Ovary (tissue), 7 donors: ENCODE measurements at regions not wholly inside any gene's neighbourhood (a gene's known extent, or its start where the extent isn't known, plus 50 kb on each side); places are given as distances from the start of the nearest gene placed in this dataset.

ENCODE experiments used
- DNase-seq, 5 donors: peaks; one replicate each; pipeline ENCODE4 v3.0.0-alpha.2; 2019 to 2020
- H3K27ac ChIP-seq, 2 donors: fragments of 200-600 bp; one replicate each; pipeline versions ENCODE4 v1.5.1 to v1.8.0; 2019 to 2022
- H3K27me3 ChIP-seq: fragments of 200-600 bp; one replicate; pipeline ENCODE4 v1.8.0; 2022
- H3K36me3 ChIP-seq: fragments of 200-600 bp; sonication (generic); one replicate; pipeline ENCODE4 v1.5.1; 2019
- H3K4me1 ChIP-seq: one replicate; pipeline ENCODE4 v1.8.1; 2013; ENCODE audit warnings: mild to moderate bottlenecking, moderate library complexity; ENCODE audit not compliant: insufficient read depth
- H3K4me3 ChIP-seq: fragments of 200-600 bp; sonication (generic); one replicate; pipeline ENCODE4 v1.5.1; 2017
- H3K9me3 ChIP-seq, 2 donors: fragments of 200-600 bp in 1 of 2; sonication (generic) in 1 of 2; one replicate each; pipeline versions ENCODE4 v1.5.1 to v1.8.1; 2013 to 2019; ENCODE audit warnings: mild to moderate bottlenecking in 1 of 2, moderate library complexity in 1 of 2
- CTCF ChIP-seq, 3 donors: fragments of 450-650 bp in 2 of 3; fragments of 200-600 bp in 1 of 3; IDR thresholded peaks; one replicate each; pipeline versions ENCODE4 v1.5.1 to v1.8.0; 2016 to 2022; ENCODE audit warnings: antibody characterized with exemption in 3 of 3, mild to moderate bottlenecking in 1 of 3
- EP300 ChIP-seq: sonication (generic); formaldehyde crosslinking; IDR thresholded peaks from one replicate; pipeline ENCODE4 v1.6.1; 2017; ENCODE audit warnings: antibody characterized with exemption
- POLR2A ChIP-seq: fragments of 450-650 bp; IDR thresholded peaks from one replicate; pipeline ENCODE4 v1.6.1; 2017; ENCODE audit warnings: antibody characterized with exemption, mild to moderate bottlenecking, moderate library complexity
- WGBS, 3 donors: extraction: QIAGEN DNeasy Blood & Tissue Kit in 1 of 3; methylation state at CpG; one replicate each; pipeline versions ENCODE4 v1.1.5 to v1.1.7; 2013 to 2017; 5-methylcytosine and 5-hydroxymethylcytosine counted together
- intact Hi-C, 4 donors: fragments of 100-400 bp; cut with DNase I; formaldehyde crosslinking; loops; one replicate each; pipeline versions ENCODE4 v1.11.0 to v1.15.1; 2022 to 2023
- donor health status: DM: no; HTN: no; CAD: no; lungs with moderate emphysema.
- donor health status: DM: no; HTN: no; CAD: no.
- donor health status: Bipolar disorder and iron deficiency.
- donor health status: DM: no; HTN: no; CAD: no.
- donor health status: DM: yes; HTN: yes; CAD: no.

DNA sequence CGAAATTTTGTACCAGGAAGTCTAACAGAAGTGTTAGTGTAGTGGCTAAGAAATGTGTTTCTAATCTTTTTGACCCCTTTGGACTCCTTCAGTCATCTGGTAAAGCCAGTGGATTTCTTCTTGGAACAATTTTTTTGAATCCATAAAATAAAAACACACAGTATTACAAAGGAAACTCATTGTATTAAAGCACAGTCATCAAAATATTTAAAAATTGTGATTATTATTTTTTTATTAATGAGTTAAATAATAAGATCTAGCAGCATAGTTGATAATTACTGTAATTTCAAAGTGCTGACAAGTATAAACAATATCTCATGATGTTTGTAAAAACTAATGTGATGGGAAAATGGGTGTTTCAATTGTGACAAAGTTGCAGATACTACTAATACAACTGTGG lies 72.2 kb upstream of the LRRC3B start:
- no peak overlapping the region for H3K27ac ChIP-seq
- H3K9me3 ChIP-seq, result no peaks in the 10 kb centered on the region
- no peak for TF ChIP-seq POLR2A
- no peak for TF ChIP-seq CTCF (IDR thresholded peaks at IDR 0.05)
- no peak for TF ChIP-seq EP300
- DNase-seq, result no peak
- intact Hi-C loops, result no loop called here
- 80 to 86% (median 86%) methylated on average over 1 of the region's 1 CpG for WGBS, 3 donors
- H3K4me1 ChIP-seq, result no peaks in the 10 kb centered on the region
- H3K36me3 ChIP-seq, result no peaks in the 10 kb centered on the region
- H3K4me3 ChIP-seq, result no peak overlapping the region
- no peaks in the 10 kb centered on the region for H3K27me3 ChIP-seq

- intact Hi-C loops, result no loop called here
- Histone ChIP-seq H3K4me3 (no peak overlapping the region), H3K4me1 (no peaks in the 10 kb centered on the region), H3K27ac (no peak overlapping the region), H3K27me3 (no peaks in the 10 kb centered on the region), H3K36me3 (no peaks in the 10 kb centered on the region), H3K9me3 (no peaks in the 10 kb centered on the region)
- TF ChIP-seq CTCF (IDR thresholded peaks at IDR 0.05), result no peak
- no peak for TF ChIP-seq POLR2A
- no peak for TF ChIP-seq EP300
- 58 to 80% (median 75%) methylated on average over 6 of the region's 6 CpGs for WGBS, 3 donors
- no peak for DNase-seq
These were observed 65.9 kb upstream of the LRRC3B start for GRCh38 chr3:26556637-26557036.

DNA sequence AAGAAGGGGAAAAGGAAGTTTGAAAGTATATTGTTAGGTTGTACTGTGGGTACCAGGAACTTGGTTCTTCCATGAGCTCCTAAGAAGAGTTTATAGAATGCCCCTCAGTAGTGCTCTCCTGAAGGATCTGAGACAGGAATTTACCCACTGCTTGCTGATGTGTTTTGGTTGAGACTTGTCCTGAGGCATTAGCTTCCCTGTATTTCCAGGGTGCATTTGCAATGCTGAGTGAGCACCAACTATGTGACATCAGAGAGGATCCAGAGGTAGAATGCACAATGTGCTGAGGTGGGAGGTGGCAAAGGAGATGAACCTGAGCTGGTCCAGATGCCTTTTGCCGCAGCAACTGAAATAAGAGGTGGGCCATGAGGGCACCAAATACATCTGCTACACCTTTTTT lies 64.3 kb upstream of the LRRC3B start:
- no peaks in the 10 kb centered on the region for H3K9me3 ChIP-seq
- TF ChIP-seq EP300, result no peak
- TF ChIP-seq POLR2A, result no peak
- no peak for TF ChIP-seq CTCF (IDR thresholded peaks at IDR 0.05)
- no peak overlapping the region for H3K4me3 ChIP-seq
- H3K27ac ChIP-seq, result no peak overlapping the region
- H3K4me1 ChIP-seq, result no peaks in the 10 kb centered on the region
- intact Hi-C loops, result no loop called here
- no peak for DNase-seq
- 83 to 89% (median 85%) methylated on average over 1 of the region's 1 CpG for WGBS, 3 donors
- no peaks in the 10 kb centered on the region for H3K36me3 ChIP-seq
- no peaks in the 10 kb centered on the region for H3K27me3 ChIP-seq

DNA sequence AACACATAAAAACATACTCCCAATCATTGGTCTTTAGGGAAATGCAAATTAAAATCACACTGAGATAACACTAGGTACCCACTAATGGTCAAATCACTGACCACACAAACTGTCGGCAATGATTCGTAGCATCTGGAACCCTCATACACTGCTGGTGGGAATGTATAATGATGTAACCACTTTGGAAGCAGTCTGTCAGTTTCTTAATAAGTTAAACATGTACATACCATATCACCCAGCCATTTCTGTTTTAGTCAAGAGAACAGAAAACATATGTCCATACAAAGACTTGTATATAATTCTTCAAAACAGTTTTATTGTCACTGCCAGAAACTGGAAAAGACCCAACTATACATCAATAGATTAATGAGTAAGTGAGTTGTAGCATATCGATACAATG lies 63.3 kb upstream of the LRRC3B start:
- H3K9me3 ChIP-seq, result no peaks in the 10 kb centered on the region
- TF ChIP-seq EP300, result no peak
- TF ChIP-seq CTCF (IDR thresholded peaks at IDR 0.05), result no peak
- TF ChIP-seq POLR2A, result no peak
- H3K27ac ChIP-seq, result no peak overlapping the region
- no peak for DNase-seq
- no peaks in the 10 kb centered on the region for H3K4me1 ChIP-seq
- H3K36me3 ChIP-seq, result no peaks in the 10 kb centered on the region
- no peak overlapping the region for H3K4me3 ChIP-seq
- no peaks in the 10 kb centered on the region for H3K27me3 ChIP-seq
- 66 to 71% (median 70%) methylated on average over 3 of the region's 3 CpGs for WGBS, 3 donors
- intact Hi-C loops, result no loop called here

DNA sequence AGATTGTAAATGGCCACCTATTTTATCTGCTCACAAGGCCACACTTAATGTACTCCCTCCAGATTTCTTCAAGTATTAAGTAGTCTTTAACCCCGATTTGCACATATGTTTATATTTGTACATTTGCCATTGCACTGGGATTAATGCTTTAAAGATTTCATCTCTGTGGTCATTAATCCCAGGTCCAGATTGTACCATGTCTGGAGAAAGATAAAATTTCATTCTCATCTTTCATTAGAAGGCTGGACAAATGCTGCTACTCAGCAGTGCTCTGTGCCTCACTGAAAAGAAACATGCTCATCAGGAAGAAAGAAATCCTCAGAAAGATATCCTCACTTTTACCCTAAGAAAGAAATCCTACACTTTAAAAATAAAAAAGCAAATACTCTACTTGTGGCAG lies 62.5 kb upstream of the LRRC3B start:
- H3K36me3 ChIP-seq, result no peaks in the 10 kb centered on the region
- intact Hi-C loops, result no loop called here
- no peaks in the 10 kb centered on the region for H3K4me1 ChIP-seq
- H3K9me3 ChIP-seq, result no peaks in the 10 kb centered on the region
- H3K4me3 ChIP-seq, result no peak overlapping the region
- TF ChIP-seq EP300 (no peak), CTCF (IDR thresholded peaks at IDR 0.05) (no peak), POLR2A (no peak)
- WGBS, 3 donors, result 31 to 43% (median 34%) methylated on average over 1 of the region's 1 CpG
- H3K27me3 ChIP-seq, result no peaks in the 10 kb centered on the region
- no peak for DNase-seq
- no peak overlapping the region for H3K27ac ChIP-seq
